Endothelial cell of umbilical vein (primary cell): ENCODE measurements at regions not wholly inside any gene's neighbourhood (a gene's known extent, or its start where the extent isn't known, plus 50 kb on each side); places are given as distances from the start of the nearest gene placed in this dataset.

Source experiments
- EZH2 ChIP-seq: IDR thresholded peaks from 2 replicates; pipeline ENCODE4 v1.6.1; 2012; ENCODE audit warnings: borderline replicate concordance, low read depth, mild to moderate bottlenecking, moderate library complexity, low read length, inconsistent platforms; ENCODE audit not compliant: severe bottlenecking
- FOS ChIP-seq: IDR thresholded peaks from 2 replicates; pipeline ENCODE4 v1.6.1; 2011; ENCODE audit warnings: mild to moderate bottlenecking, low read length, moderate library complexity, borderline replicate concordance; ENCODE audit not compliant: insufficient read depth
- GATA2 ChIP-seq: IDR thresholded peaks from 2 replicates; pipeline ENCODE4 v1.7.0; 2011; ENCODE audit warnings: low read depth, mild to moderate bottlenecking, moderate library complexity, mixed read lengths, low read length; ENCODE audit not compliant: insufficient read length, insufficient read depth
- JUN ChIP-seq: IDR thresholded peaks from 2 replicates; pipeline ENCODE4 v1.6.1; 2011; ENCODE audit warnings: borderline replicate concordance, low read depth; ENCODE audit not compliant: insufficient read length, insufficient read depth
- MYC ChIP-seq: IDR thresholded peaks from one replicate; pipeline ENCODE4 v1.6.1; 2011; ENCODE audit warnings: mild to moderate bottlenecking, low read depth, low read length
- POLR2A ChIP-seq: IDR thresholded peaks from 2 replicates; pipeline ENCODE4 v1.6.1; 2012; ENCODE audit warnings: low read depth, mild to moderate bottlenecking, control low read depth, low read length
- POLR2AphosphoS5 ChIP-seq: IDR thresholded peaks from 2 replicates; pipeline ENCODE4 v1.6.1; 2012; ENCODE audit warnings: low read depth, mild to moderate bottlenecking, control low read depth, low read length, moderate library complexity; ENCODE audit not compliant: insufficient read depth
- TF ChIP-seq, protein P1 (sequence below), 2 donors: IDR thresholded peaks; 1 replicate in 1 of 2; 2 replicates in 1 of 2; pipeline ENCODE4 v1.5.1; 2011; ENCODE audit warnings: low read length in 2 of 2, mild to moderate bottlenecking in 2 of 2, moderate library complexity in 2 of 2, control low read depth in 1 of 2, inconsistent platforms in 1 of 2, low read depth in 1 of 2; ENCODE audit not compliant: insufficient read depth in 1 of 2; ENCODE audit errors: extremely low read depth in 1 of 2
- TF ChIP-seq, protein P2 (sequence below): IDR thresholded peaks from 2 replicates; pipeline ENCODE4 v1.6.1; 2011; ENCODE audit not compliant: insufficient read depth, insufficient read length

DNA sequence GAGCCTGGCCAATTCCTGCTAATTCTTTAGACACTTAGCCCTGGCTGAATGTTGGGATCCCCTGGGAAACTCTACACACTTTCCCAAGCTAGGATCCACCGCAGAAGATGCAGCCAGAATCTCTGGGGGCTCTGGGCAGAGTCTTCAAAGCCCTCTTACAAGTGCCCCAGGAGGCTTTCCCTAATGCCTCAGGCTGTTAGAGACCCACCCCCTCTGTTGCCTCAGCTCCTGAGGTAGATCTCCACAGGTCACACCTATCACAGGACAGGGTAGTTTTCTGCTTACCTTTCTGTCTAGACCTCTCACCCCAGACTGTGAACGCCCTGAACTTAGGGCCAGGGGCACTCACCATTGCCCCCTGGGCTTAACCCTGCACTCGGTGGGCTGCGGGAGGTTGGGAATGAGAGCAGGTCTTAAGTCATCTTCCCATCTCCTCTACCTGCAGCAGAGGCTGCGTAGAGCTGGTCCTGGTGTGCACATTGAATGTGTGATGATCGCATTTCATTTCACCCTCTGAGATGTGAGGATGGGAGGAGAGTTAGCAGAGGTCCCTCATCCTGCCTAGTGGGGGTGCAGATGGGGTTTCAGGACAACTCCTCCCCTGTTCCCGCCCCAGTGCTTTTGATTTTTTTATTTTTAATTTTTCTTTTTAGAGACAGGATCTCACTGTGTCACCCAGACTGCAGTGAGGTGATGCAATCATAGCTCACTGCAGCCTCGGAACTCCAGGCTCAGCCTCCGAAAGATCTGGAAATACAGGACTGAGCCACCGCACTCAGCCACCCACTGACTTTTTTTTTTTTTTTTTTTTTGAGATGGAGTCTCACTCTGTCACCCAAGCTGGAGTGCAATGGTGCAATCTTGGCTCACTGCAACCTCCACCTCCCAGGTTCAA, 89.0 kb upstream of the LHX1 start:
- TF ChIP-seq JUN (no peak), POLR2A (no peak), POLR2AphosphoS5 (no peak), GATA2 (no peak), FOS (no peak), EZH2 (no peak), MYC (no peak)
- TF ChIP-seq, protein P1, sequence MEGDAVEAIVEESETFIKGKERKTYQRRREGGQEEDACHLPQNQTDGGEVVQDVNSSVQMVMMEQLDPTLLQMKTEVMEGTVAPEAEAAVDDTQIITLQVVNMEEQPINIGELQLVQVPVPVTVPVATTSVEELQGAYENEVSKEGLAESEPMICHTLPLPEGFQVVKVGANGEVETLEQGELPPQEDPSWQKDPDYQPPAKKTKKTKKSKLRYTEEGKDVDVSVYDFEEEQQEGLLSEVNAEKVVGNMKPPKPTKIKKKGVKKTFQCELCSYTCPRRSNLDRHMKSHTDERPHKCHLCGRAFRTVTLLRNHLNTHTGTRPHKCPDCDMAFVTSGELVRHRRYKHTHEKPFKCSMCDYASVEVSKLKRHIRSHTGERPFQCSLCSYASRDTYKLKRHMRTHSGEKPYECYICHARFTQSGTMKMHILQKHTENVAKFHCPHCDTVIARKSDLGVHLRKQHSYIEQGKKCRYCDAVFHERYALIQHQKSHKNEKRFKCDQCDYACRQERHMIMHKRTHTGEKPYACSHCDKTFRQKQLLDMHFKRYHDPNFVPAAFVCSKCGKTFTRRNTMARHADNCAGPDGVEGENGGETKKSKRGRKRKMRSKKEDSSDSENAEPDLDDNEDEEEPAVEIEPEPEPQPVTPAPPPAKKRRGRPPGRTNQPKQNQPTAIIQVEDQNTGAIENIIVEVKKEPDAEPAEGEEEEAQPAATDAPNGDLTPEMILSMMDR (IDR thresholded peaks at IDR 0.05; ENCODE audit: extremely low read depth in 1 of 2, insufficient read depth in 1 of 2, low read depth in 1 of 2, low read length in 2 of 2), result no peak
- TF ChIP-seq, protein P2, sequence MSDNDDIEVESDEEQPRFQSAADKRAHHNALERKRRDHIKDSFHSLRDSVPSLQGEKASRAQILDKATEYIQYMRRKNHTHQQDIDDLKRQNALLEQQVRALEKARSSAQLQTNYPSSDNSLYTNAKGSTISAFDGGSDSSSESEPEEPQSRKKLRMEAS, result no peak
